ENCODE measurements at regions not wholly inside any gene's neighbourhood (a gene's known extent, or its start where the extent isn't known, plus 50 kb on each side); places are given as distances from the start of the nearest gene placed in this dataset.
"Not testable (repeated sequence)": the region's sequence is repeated elsewhere in the genome, so short reads cannot be mapped to it uniquely, and the experiment has no call there.

GRCh38 chr9:100714372-100715099 lies 136.7 kb downstream of the CAVIN4 start:
- peak; percentile 9 for DNase-seq (ENCODE audit: low spot score)

GRCh38 chr9:100715100-100715380 lies 137.2 kb downstream of the CAVIN4 start:
- DNase-seq (ENCODE audit: low spot score): no peak

GRCh38 chr9:100718717-100719116 lies 140.8 kb downstream of the CAVIN4 start:
- DNase-seq (ENCODE audit: low spot score): no peak

- DNase-seq (ENCODE audit: low spot score): no peak
Measured at GRCh38 chr9:100720922-100721321, 143.0 kb downstream of the CAVIN4 start.

GRCh38 chr9:100724886-100725285 lies 147.0 kb downstream of the CAVIN4 start:
- no peak for DNase-seq (ENCODE audit: low spot score)

- DNase-seq (ENCODE audit: low spot score): no peak
Measured at GRCh38 chr9:100725371-100725770, 147.5 kb downstream of the CAVIN4 start.

GRCh38 chr9:100729336-100729895 lies 151.5 kb downstream of the CAVIN4 start:
- DNase-seq (ENCODE audit: low spot score): no peak

GRCh38 chr9:100730086-100730485 lies 152.2 kb downstream of the CAVIN4 start:
- no peak for DNase-seq (ENCODE audit: low spot score)

- no peak for DNase-seq (ENCODE audit: low spot score)
Measured at GRCh38 chr9:100731038-100731556, 153.2 kb downstream of the CAVIN4 start.

GRCh38 chr9:100731557-100731956 lies 153.7 kb downstream of the CAVIN4 start:
- DNase-seq (ENCODE audit: low spot score): no peak

GRCh38 chr9:100739208-100739607 lies 161.3 kb downstream of the CAVIN4 start:
- no peak for DNase-seq (ENCODE audit: low spot score)

- no peak for DNase-seq (ENCODE audit: low spot score)
Measured at GRCh38 chr9:100739666-100740065, 161.8 kb downstream of the CAVIN4 start.

- not testable (repeated sequence) for DNase-seq (ENCODE audit: low spot score)
Measured at GRCh38 chr9:100748930-100749329, 171.1 kb downstream of the CAVIN4 start.

GRCh38 chr9:100756217-100756616 lies 178.3 kb downstream of the CAVIN4 start:
- no peak for DNase-seq (ENCODE audit: low spot score)

- no peak for DNase-seq (ENCODE audit: low spot score)
Measured at GRCh38 chr9:100759215-100759614, 181.3 kb downstream of the CAVIN4 start.

- no peak for DNase-seq (ENCODE audit: low spot score)
Measured at GRCh38 chr9:100761276-100761802, 183.5 kb downstream of the CAVIN4 start.

GRCh38 chr9:100774326-100774725 lies 196.4 kb downstream of the CAVIN4 start:
- DNase-seq (ENCODE audit: low spot score): no peak

- no peak for DNase-seq (ENCODE audit: low spot score)
Measured at GRCh38 chr9:100774962-100775361, 197.1 kb downstream of the CAVIN4 start.

GRCh38 chr9:100775912-100776311 lies 198.0 kb downstream of the CAVIN4 start:
- DNase-seq (ENCODE audit: low spot score): no peak

GRCh38 chr9:100784755-100785154 lies 206.9 kb downstream of the CAVIN4 start:
- DNase-seq (ENCODE audit: low spot score): no peak

- no peak for DNase-seq (ENCODE audit: low spot score)
Measured at GRCh38 chr9:100785946-100786345, 208.1 kb downstream of the CAVIN4 start.

GRCh38 chr9:100794738-100795269 lies 216.9 kb downstream of the CAVIN4 start:
- DNase-seq (ENCODE audit: low spot score): no peak

GRCh38 chr9:100803956-100804355 lies 224.6 kb upstream of the PLPPR1 start:
- no peak for DNase-seq (ENCODE audit: low spot score)

Measured in CD4-positive, alpha-beta T cell treated with Interleukin-6 at 100 ng/mL for 8 hours (primary cell).